CD4-positive, alpha-beta T cell (primary cell): ENCODE measurements at regions not wholly inside any gene's neighbourhood (a gene's known extent, or its start where the extent isn't known, plus 50 kb on each side); places are given as distances from the start of the nearest gene placed in this dataset.

Experiments used
- ATAC-seq: fragments of 200-7000 bp; cut with Tn5 transposase; one replicate; pipeline ENCODE4 v1.10.0; 2022; ENCODE audit warnings: mild to moderate bottlenecking; ENCODE audit not compliant: poor library complexity
- CTCF ChIA-PET: fragments of 350-600 bp; sonication (Branson Sonifier 250); formaldehyde crosslinking; loops from one replicate; lab custom pipeline; 2021; ENCODE audit warnings: antibody characterized with exemption, inconsistent platforms; lab: Charles Lee
- POLR2A ChIA-PET: fragments of 350-600 bp; sonication (Branson Sonifier 250); formaldehyde crosslinking; loops from one replicate; lab custom pipeline; 2021; ENCODE audit warnings: antibody characterized with exemption, inconsistent platforms; lab: Charles Lee
- DNase-seq, 14 experiments: peaks; one replicate each; pipeline ENCODE4 v3.0.0-alpha.2; 2013 to 2020; ENCODE audit warnings: mixed read lengths in 2 of 14
- H3K27ac ChIP-seq, 2 donors: one replicate each; pipeline versions ENCODE4 v1.5.1 to v1.7.0; 2013; ENCODE audit warnings: low read length in 2 of 2, low read depth in 1 of 2, mild to moderate bottlenecking in 1 of 2
- H3K27me3 ChIP-seq, 2 experiments: 1 replicate in 1 of 2; 2 replicates in 1 of 2; pipeline versions ENCODE4 v1.6.1 to v1.7.0; 2013; ENCODE audit warnings: low read length in 2 of 2, control low read depth in 1 of 2, mild to moderate bottlenecking in 1 of 2, moderate library complexity in 1 of 2; ENCODE audit not compliant: insufficient read depth in 2 of 2, control insufficient read depth in 1 of 2
- H3K36me3 ChIP-seq: one replicate; pipeline ENCODE4 v1.6.1; 2013; ENCODE audit warnings: low read length, control low read depth; ENCODE audit not compliant: insufficient read depth
- H3K4me1 ChIP-seq: one replicate; pipeline ENCODE4 v1.6.1; 2013; ENCODE audit warnings: low read length, control low read depth; ENCODE audit not compliant: insufficient read depth
- H3K4me3 ChIP-seq: one replicate; pipeline ENCODE4 v1.5.1; 2013; ENCODE audit warnings: mild to moderate bottlenecking, low read length, moderate library complexity
- H3K9me3 ChIP-seq, 2 experiments: 1 replicate in 1 of 2; 2 replicates in 1 of 2; pipeline versions ENCODE4 v1.6.1 to v1.7.0; 2013; ENCODE audit warnings: low read length in 2 of 2, mild to moderate bottlenecking in 2 of 2, control low read depth in 1 of 2, moderate library complexity in 1 of 2; ENCODE audit not compliant: control insufficient read depth in 1 of 2, insufficient read depth in 1 of 2
- H3K27ac Mint-ChIP-seq: one replicate; pipeline ENCODE4 v1.8.0; 2020; ENCODE audit warnings: mixed read lengths
- H3K27me3 Mint-ChIP-seq: one replicate; pipeline ENCODE4 v1.8.0; 2021; ENCODE audit warnings: mixed read lengths
- H3K36me3 Mint-ChIP-seq: one replicate; pipeline ENCODE4 v1.8.0; 2021; ENCODE audit warnings: low read depth, mixed read lengths
- H3K4me1 Mint-ChIP-seq: one replicate; pipeline ENCODE4 v1.8.0; 2021; ENCODE audit warnings: low read depth, mixed read lengths
- H3K4me3 Mint-ChIP-seq: one replicate; pipeline ENCODE4 v1.8.0; 2020; ENCODE audit warnings: mild to moderate bottlenecking, mixed read lengths
- H3K9me3 Mint-ChIP-seq: one replicate; pipeline ENCODE4 v1.8.0; 2020; ENCODE audit warnings: mixed read lengths
- intact Hi-C, 2 experiments: fragments of 100-400 bp; cut with DNase I in 1 of 2; cut with micrococcal nuclease in 1 of 2; formaldehyde crosslinking; loops; one replicate each; pipeline versions ENCODE4 v1.15.1 to v1.9.0; 2023 to 2025; cut with DNase I, micrococcal nuclease
- TF ChIP-seq, protein P1 (sequence below): fragments of 200-600 bp; IDR thresholded peaks from one replicate; pipeline ENCODE4 v1.8.0; 2022; ENCODE audit warnings: antibody characterized with exemption, mild to moderate bottlenecking

DNA sequence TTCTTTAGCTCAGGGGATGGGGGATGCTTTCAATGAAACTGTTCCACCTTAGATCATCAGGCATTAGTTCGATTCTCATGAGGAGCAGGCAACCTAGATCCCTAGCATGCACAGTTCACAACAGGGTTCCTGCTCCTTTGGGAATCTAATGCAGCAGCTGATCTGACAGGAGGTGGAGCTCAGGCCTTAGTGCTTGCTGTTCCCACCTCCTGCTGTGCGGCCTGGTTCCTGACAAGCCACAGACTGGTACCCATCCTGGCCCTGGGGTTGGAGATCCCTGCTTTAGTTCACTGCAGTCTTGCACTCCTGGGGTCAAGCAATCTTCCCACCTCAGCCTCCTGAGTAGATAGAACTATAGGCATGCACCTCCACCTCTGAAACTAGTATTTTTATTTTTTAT is 1369.8 kb upstream of the NUDT12 start:
- DNase-seq (no peak), ATAC-seq (no peak)
- H3K27me3 Mint-ChIP-seq = no peaks in the 10 kb centered on the region
- H3K4me1 Mint-ChIP-seq = no peaks in the 10 kb centered on the region
- no peaks in the 10 kb centered on the region for H3K36me3 Mint-ChIP-seq
- Histone ChIP-seq H3K27ac (no peak overlapping the region), H3K27me3 (no peaks in the 10 kb centered on the region), H3K36me3 (no peaks in the 10 kb centered on the region), H3K4me3 (no peak overlapping the region), H3K9me3 (peaks cover 0 to 24% of the 10 kb centered on the region in 2 experiments), H3K4me1 (no peaks in the 10 kb centered on the region)
- H3K4me3 Mint-ChIP-seq = no peak overlapping the region
- intact Hi-C loops = no loop called here
- TF ChIP-seq, protein P1, sequence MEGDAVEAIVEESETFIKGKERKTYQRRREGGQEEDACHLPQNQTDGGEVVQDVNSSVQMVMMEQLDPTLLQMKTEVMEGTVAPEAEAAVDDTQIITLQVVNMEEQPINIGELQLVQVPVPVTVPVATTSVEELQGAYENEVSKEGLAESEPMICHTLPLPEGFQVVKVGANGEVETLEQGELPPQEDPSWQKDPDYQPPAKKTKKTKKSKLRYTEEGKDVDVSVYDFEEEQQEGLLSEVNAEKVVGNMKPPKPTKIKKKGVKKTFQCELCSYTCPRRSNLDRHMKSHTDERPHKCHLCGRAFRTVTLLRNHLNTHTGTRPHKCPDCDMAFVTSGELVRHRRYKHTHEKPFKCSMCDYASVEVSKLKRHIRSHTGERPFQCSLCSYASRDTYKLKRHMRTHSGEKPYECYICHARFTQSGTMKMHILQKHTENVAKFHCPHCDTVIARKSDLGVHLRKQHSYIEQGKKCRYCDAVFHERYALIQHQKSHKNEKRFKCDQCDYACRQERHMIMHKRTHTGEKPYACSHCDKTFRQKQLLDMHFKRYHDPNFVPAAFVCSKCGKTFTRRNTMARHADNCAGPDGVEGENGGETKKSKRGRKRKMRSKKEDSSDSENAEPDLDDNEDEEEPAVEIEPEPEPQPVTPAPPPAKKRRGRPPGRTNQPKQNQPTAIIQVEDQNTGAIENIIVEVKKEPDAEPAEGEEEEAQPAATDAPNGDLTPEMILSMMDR = no peak
- peaks cover 6% of the 10 kb centered on the region for H3K9me3 Mint-ChIP-seq
- CTCF ChIA-PET = no interaction called here
- POLR2A ChIA-PET = no interaction called here
- H3K27ac Mint-ChIP-seq = no peak overlapping the region

DNA sequence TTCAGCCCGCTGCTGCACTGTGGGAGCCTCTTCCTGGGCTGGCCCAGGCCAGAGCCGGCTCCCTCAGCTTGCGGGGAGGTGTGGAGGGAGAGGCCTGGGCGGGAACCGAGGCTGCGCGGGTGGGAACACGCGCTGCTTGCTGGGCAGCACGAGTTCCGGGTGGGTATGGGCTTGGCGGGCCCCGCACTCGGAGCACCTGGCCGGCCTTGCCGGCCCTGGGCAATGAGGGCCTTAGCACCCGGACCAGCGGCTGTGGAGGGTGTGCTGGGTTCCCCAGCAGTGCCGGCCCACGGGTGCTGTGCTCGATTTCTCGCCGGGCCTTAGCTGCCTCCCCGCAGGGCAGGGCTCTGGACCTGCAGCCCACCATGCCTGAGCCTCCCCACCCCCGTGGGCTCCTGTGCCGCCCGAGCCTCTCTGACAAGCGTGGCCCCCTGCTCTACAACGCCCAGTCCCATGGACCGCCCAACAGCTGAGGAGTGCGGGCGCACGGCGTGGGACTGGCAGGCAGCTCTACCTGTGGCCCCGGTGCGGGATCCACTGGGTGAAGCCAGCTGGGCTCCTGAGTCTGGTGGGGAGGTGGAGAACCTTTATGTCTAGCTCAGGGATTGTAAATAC is 1366.4 kb upstream of the NUDT12 start:
- intact Hi-C loops = no loop called here
- Mint-ChIP-seq H3K36me3 (no peaks in the 10 kb centered on the region), H3K4me3 (no peak overlapping the region)

DNA sequence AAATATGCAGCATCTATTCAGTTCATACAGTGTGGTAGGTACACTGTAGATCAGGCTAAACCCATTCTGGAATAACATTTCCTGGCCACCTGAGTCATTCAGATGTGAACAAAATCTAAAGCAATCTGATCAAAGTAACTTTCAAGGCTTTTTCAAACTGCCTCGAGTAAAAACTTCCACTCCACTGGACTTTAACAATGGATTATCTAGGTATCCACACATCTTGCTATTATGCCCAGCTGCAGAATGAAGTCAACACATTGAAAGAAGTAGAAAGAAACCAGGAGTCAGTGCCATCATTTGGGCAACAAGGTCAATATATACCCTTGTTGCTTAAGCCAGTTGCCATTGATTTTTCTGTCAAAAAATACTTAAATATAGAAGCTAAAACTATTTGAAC is 1352.6 kb upstream of the NUDT12 start:
- H3K4me3 Mint-ChIP-seq = no peak overlapping the region

More for the DNA sequence above, 1366.4 kb upstream of the NUDT12 start:
- POLR2A ChIA-PET = no interaction called here
- H3K4me3 ChIP-seq = no peak overlapping the region
- Mint-ChIP-seq H3K4me1 (no peaks in the 10 kb centered on the region), H3K27ac (no peak overlapping the region), H3K9me3 (peaks cover 6% of the 10 kb centered on the region), H3K27me3 (no peaks in the 10 kb centered on the region)
- ATAC-seq (no peak), DNase-seq (no peak)
- H3K27ac ChIP-seq = no peak overlapping the region
- H3K36me3 ChIP-seq = no peaks in the 10 kb centered on the region
- H3K27me3 ChIP-seq = no peaks in the 10 kb centered on the region
- CTCF ChIA-PET = no interaction called here
- no peaks in the 10 kb centered on the region for H3K4me1 ChIP-seq
- peaks cover 0 to 24% of the 10 kb centered on the region in 2 experiments for H3K9me3 ChIP-seq
- TF ChIP-seq, protein P1 = no peak

More for the DNA sequence above, 1352.6 kb upstream of the NUDT12 start:
- H3K9me3 ChIP-seq = peaks cover 0 to 7% of the 10 kb centered on the region in 2 experiments
- Mint-ChIP-seq H3K9me3 (peaks cover 8% of the 10 kb centered on the region), H3K36me3 (no peaks in the 10 kb centered on the region), H3K27ac (no peak overlapping the region), H3K4me1 (no peaks in the 10 kb centered on the region), H3K27me3 (no peaks in the 10 kb centered on the region)
- ATAC-seq = no peak
- no peaks in the 10 kb centered on the region for H3K4me1 ChIP-seq
- DNase-seq = no peak
- H3K27ac ChIP-seq = no peak overlapping the region
- intact Hi-C loops = no loop called here
- POLR2A ChIA-PET = no interaction called here
- H3K4me3 ChIP-seq = no peak overlapping the region
- no peaks in the 10 kb centered on the region for H3K27me3 ChIP-seq
- no peaks in the 10 kb centered on the region for H3K36me3 ChIP-seq
- TF ChIP-seq, protein P1 = no peak
- CTCF ChIA-PET = no interaction called here
